Epithelial cell of proximal tubule (primary cell): ENCODE measurements at regions not wholly inside any gene's neighbourhood (a gene's known extent, or its start where the extent isn't known, plus 50 kb on each side); places are given as distances from the start of the nearest gene placed in this dataset.

Source experiments
- DNase-seq: peaks from one replicate; pipeline ENCODE4 v3.0.0-alpha.2; 2011; ENCODE audit warnings: low read depth
- H3K4me3 ChIP-seq: 2 replicates; pipeline ENCODE4 v1.5.1; 2011; ENCODE audit warnings: low read depth, mild to moderate bottlenecking, low read length
- CTCF ChIP-seq: conservative IDR thresholded peaks from 2 replicates; pipeline ENCODE4 v1.5.1; 2012; ENCODE audit warnings: low read depth, mild to moderate bottlenecking, low read length

- no peak for DNase-seq
- no peak overlapping the region for H3K4me3 ChIP-seq
- no peak for TF ChIP-seq CTCF
Measured at GRCh38 chr7:52723606-52724005, 311.8 kb upstream of the POM121L12 start.

GRCh38 chr7:52720856-52721255 is 314.6 kb upstream of the POM121L12 start:
- H3K4me3 ChIP-seq = no peak overlapping the region
- TF ChIP-seq CTCF = no peak
- DNase-seq = no peak

GRCh38 chr7:52719677-52720076 is 315.8 kb upstream of the POM121L12 start:
- no peak overlapping the region for H3K4me3 ChIP-seq
- TF ChIP-seq CTCF = no peak
- DNase-seq = no peak

- H3K4me3 ChIP-seq = no peak overlapping the region
- TF ChIP-seq CTCF = no peak
- DNase-seq = no peak
Measured at GRCh38 chr7:52715701-52716100, 319.7 kb upstream of the POM121L12 start.

- no peak for TF ChIP-seq CTCF
- no peak overlapping the region for H3K4me3 ChIP-seq
- DNase-seq = no peak
Measured at GRCh38 chr7:52712938-52713337, 322.5 kb upstream of the POM121L12 start.

- no peak for TF ChIP-seq CTCF
- H3K4me3 ChIP-seq = no peak overlapping the region
- no peak for DNase-seq
Measured at GRCh38 chr7:52711951-52712350, 323.5 kb upstream of the POM121L12 start.

- H3K4me3 ChIP-seq = no peak overlapping the region
- no peak for TF ChIP-seq CTCF
- DNase-seq = no peak
Measured at GRCh38 chr7:52708846-52709245, 326.6 kb upstream of the POM121L12 start.
